PC-3 (cell line): ENCODE measurements at regions not wholly inside any gene's neighbourhood (a gene's known extent, or its start where the extent isn't known, plus 50 kb on each side); places are given as distances from the start of the nearest gene placed in this dataset.

Source experiments
- EZH2phosphoT487 ChIP-seq: fragments of 300-600 bp; sonication (generic); IDR thresholded peaks from 2 replicates; pipeline ENCODE4 v1.6.1; 2018; ENCODE audit warnings: mild to moderate bottlenecking, antibody characterized with exemption, low read length, borderline replicate concordance
- TF ChIP-seq, protein P1 (sequence below): fragments of 300-600 bp; sonication (generic); conservative IDR thresholded peaks from 2 replicates; pipeline ENCODE4 v1.5.1; 2017; ENCODE audit warnings: antibody characterized with exemption, low read depth, mild to moderate bottlenecking, low read length

DNA sequence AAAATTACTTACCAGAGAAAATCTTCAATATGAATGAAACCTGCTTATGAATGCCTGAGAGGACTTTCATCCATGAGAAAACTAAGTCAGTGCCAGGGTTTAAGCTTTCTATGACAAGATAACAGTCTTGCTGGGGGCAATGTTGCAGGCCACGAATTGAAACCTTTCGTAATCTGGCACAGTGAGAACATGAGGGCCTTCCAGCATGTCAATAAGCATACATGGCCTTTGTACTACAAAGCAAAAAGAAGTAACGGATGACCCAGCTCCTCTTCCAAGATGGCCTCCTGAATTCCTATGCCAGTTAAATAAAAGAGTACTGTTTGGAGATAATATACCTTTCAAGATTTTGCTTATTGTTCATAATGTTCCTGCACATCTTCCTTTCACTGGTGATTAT lies 270.6 kb upstream of the PHF14 start:
- TF ChIP-seq, protein P1, sequence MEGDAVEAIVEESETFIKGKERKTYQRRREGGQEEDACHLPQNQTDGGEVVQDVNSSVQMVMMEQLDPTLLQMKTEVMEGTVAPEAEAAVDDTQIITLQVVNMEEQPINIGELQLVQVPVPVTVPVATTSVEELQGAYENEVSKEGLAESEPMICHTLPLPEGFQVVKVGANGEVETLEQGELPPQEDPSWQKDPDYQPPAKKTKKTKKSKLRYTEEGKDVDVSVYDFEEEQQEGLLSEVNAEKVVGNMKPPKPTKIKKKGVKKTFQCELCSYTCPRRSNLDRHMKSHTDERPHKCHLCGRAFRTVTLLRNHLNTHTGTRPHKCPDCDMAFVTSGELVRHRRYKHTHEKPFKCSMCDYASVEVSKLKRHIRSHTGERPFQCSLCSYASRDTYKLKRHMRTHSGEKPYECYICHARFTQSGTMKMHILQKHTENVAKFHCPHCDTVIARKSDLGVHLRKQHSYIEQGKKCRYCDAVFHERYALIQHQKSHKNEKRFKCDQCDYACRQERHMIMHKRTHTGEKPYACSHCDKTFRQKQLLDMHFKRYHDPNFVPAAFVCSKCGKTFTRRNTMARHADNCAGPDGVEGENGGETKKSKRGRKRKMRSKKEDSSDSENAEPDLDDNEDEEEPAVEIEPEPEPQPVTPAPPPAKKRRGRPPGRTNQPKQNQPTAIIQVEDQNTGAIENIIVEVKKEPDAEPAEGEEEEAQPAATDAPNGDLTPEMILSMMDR = no peak
- no peak for TF ChIP-seq EZH2phosphoT487
